ENCODE measurements at regions not wholly inside any gene's neighbourhood (a gene's known extent, or its start where the extent isn't known, plus 50 kb on each side); places are given as distances from the start of the nearest gene placed in this dataset.

DNA sequence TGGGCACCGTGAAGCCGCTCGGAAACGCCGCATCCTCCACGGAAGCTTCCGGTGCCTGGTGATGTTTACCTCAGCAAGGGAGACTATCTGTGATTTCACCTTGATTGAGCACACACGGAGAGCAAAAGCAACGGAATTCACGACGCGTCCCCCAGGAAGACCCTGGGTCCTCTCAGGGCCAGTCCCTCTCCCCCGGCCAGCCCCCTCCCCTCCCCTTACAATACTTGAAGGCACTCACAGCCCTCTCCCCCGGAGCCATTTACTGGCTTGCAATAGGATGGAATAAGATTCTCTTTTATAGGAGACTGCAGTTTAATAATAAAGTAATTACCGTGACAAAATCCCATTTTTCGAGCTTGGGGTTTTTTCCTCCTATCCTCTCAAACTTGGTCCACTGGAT, 104.7 kb downstream of the ENGASE start:
- TF ChIP-seq CTCF (IDR thresholded peaks at IDR 0.05) (no peak), POLR2A (IDR thresholded peaks at IDR 0.05) (no peak)
